RWPE1 (cell line): ENCODE measurements at regions not wholly inside any gene's neighbourhood (a gene's known extent, or its start where the extent isn't known, plus 50 kb on each side); places are given as distances from the start of the nearest gene placed in this dataset.

Experiments
- CTCF ChIA-PET: fragments of 350-600 bp; sonication (Branson Sonifier 250); formaldehyde crosslinking; extraction: SDS; loops from one replicate; lab custom pipeline; 2021; lab: Yijun Ruan, JAX
- POLR2A ChIA-PET: fragments of 400-600 bp; formaldehyde crosslinking; extraction: SDS; loops from one replicate; lab custom pipeline; 2020; ENCODE audit warnings: antibody characterized with exemption; ENCODE audit not compliant: low non-redundant PET; lab: Yijun Ruan, JAX
- DNase-seq: peaks from one replicate; pipeline ENCODE4 v3.0.0; 2012; ENCODE audit warnings: low spot score
- H3K27ac ChIP-seq: fragments of 450-650 bp; 2 replicates; pipeline ENCODE4 v1.5.1; 2017
- CTCF ChIP-seq: fragments of 450-650 bp; conservative IDR thresholded peaks from 2 replicates; pipeline ENCODE4 v1.5.1; 2017; ENCODE audit warnings: low read depth, mild to moderate bottlenecking

GRCh38 chr11:70656252-70656651, 257.9 kb downstream of the CTTN start:
- TF ChIP-seq CTCF = no peak
- ChIA-PET CTCF (no interaction called here), POLR2A (no interaction called here)
- no peak overlapping the region for H3K27ac ChIP-seq
- no peak for DNase-seq

- DNase-seq = no peak
- TF ChIP-seq CTCF = no peak
- CTCF ChIA-PET = no interaction called here
- H3K27ac ChIP-seq = no peak overlapping the region
- POLR2A ChIA-PET = no interaction called here
These were observed 261.9 kb downstream of the CTTN start for GRCh38 chr11:70660059-70660888.

- DNase-seq = no peak
- no peak overlapping the region for H3K27ac ChIP-seq
- ChIA-PET POLR2A (no interaction called here), CTCF (no interaction called here)
- no peak for TF ChIP-seq CTCF
These were observed 262.5 kb downstream of the CTTN start for GRCh38 chr11:70660889-70661197.

- DNase-seq = no peak
- CTCF ChIA-PET = no interaction called here
- H3K27ac ChIP-seq = no peak overlapping the region
These were observed 263.6 kb downstream of the CTTN start for GRCh38 chr11:70661761-70662501.

GRCh38 chr11:70662691-70663098, 264.4 kb downstream of the CTTN start:
- POLR2A ChIA-PET = no interaction called here
- H3K27ac ChIP-seq = no peak overlapping the region
- CTCF ChIA-PET = no interaction called here
- TF ChIP-seq CTCF = no peak
- no peak for DNase-seq

More at GRCh38 chr11:70661761-70662501, 263.6 kb downstream of the CTTN start:
- TF ChIP-seq CTCF = no peak
- POLR2A ChIA-PET = no interaction called here

- no peak for TF ChIP-seq CTCF
- ChIA-PET POLR2A (no interaction called here), CTCF (interaction anchor here (0.6 kb wide), 1 partner anchor 26 kb away, joined by 4 read pairs; no protein-coding TSS in a partner anchor)
These were observed 265.5 kb downstream of the CTTN start for GRCh38 chr11:70663815-70664214.

More at GRCh38 chr11:70663815-70664214, 265.5 kb downstream of the CTTN start:
- no peak for DNase-seq
- H3K27ac ChIP-seq = no peak overlapping the region
